GM23338 (cell line): ENCODE measurements at regions not wholly inside any gene's neighbourhood (a gene's known extent, or its start where the extent isn't known, plus 50 kb on each side); places are given as distances from the start of the nearest gene placed in this dataset.

Experiments used
- CTCF ChIP-seq, 2 experiments: fragments of 200-600 bp in 1 of 2; sonication (generic) in 1 of 2; conservative IDR thresholded peaks; 2 replicates each; pipeline versions ENCODE4 v1.5.1 to v1.6.1; 2016 to 2017; ENCODE audit warnings: antibody characterized with exemption in 2 of 2, low read depth in 2 of 2, mild to moderate bottlenecking in 2 of 2, moderate library complexity in 1 of 2
- EZH2 ChIP-seq: fragments of 200-600 bp; sonication (generic); IDR thresholded peaks from one replicate; pipeline ENCODE4 v1.8.0; 2017; ENCODE audit warnings: antibody characterized with exemption, mild to moderate bottlenecking, low read depth; ENCODE audit not compliant: unreplicated experiment

- TF ChIP-seq CTCF (conservative IDR thresholded peaks at IDR 0.05; ENCODE audit: low read depth in 2 of 2) = peak in 1 of 2 experiments; percentile 82; a peak in 2 of 4 replicates
- no peak for TF ChIP-seq EZH2
Observed at GRCh38 chr19:34838248-34838647, 65.2 kb upstream of the ZNF599 start.
